HG02840 (cell line): ENCODE measurements at regions not wholly inside any gene's neighbourhood (a gene's known extent, or its start where the extent isn't known, plus 50 kb on each side); places are given as distances from the start of the nearest gene placed in this dataset.
"Not testable (repeated sequence)": the region's sequence is repeated elsewhere in the genome, so short reads cannot be mapped to it uniquely, and the experiment has no call there.

ENCODE experiments used
- ATAC-seq: cut with Tn5 transposase; IDR thresholded peaks from one replicate; pipeline ENCODE4 v1.9.1; 2021; ENCODE audit warnings: mild to moderate bottlenecking, moderate library complexity, moderate number of reproducible peaks; ENCODE audit not compliant: unreplicated experiment, low FRiP score

DNA sequence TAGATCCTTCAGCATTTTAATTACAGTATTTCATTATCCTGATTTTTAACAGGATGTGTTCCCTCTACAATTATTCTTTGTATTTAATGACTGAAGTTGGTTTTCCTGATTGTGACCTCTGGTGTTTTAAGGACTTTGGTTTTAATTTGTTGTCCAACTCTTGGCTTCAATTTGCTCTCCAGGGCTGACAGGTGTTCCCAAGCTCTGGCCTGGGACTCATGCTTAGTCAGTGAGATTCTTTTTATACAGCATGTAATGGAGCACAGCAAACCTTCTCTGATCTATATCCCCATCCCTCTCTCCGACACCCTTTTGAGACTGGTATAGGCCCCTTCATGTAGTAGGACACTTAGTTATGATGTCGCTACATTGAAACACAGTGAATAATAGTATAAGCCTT lies 896.3 kb downstream of the TSN start:
- ATAC-seq: no peak

DNA sequence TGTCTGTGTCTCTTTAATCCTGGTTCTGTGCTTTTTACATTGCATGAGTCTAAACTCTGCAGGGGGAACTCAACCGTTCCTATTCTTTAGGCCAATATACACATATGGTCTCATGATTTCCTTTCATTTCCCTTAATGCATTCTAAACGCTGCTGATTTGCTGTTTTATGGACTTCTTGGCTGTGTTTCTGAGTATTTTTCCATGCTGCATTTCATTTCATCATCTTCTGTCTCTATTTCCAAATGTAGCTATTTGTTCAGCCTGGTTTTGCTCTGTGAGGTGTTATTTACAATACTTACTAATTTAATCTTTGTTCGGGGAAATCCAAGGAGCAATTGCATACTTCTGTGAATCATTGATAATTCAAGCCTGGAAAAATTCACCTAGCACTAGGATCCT lies 897.2 kb downstream of the TSN start:
- ATAC-seq: no peak

DNA sequence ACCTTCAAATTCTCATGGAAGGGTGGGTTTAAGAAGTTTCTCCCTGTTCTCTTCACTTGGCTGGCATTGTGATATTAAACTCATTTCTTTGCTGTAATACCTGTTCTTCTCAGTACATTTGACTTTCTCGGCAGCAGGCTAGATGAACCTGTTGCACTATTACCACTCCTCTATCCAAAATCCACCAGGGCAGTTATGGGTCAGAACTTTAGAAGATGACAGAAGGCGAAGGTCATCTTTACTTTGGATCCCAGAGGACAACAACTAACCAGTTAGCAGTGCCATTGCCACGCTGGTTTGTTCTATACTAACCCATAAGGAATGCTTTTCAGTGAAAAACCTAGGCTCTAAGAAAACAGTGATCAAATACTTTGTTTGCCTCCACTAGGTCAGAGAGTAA lies 901.0 kb downstream of the TSN start:
- no peak for ATAC-seq

DNA sequence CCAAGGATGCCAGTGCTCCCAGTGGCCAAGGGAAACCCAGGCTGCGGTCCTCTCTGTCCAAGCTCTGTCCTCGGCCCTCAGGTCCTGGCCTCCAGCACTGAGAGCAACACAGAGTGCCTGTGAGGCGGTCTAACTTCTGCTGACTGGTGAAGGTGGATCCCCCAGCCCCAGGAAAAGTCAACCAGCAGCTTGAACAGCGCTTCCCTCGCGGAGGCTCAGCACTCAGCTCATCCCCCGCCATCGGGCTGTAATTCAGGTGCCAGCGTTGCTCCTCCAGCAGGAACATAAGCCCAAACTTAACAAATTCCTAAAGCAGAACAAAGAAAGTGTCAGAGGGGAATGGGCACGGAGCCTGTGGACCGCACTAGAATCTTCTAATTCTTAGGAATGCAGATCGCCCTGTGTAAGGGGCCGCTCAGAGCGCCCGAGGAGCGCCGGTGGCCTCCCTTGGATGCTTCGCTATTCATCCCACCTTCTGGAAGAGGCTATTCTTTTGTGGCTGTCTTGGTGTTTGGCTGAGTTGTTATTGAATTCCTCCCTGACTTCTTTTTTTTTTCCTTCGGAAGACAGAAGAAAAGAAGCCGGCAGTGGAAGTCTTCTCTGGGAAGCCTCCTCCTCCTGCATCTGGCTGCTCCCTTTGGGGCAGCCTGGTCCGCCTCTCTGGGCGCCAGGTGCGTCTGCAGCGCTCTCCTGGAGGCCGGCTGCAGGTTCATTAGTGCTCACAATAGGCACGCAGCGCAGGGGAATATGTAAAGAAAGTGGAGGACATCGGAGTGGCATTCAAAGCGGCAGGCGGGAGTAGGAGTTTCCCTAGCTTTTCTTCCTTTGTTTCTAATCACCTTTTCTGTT lies 905.6 kb downstream of the TSN start:
- ATAC-seq: no peak

DNA sequence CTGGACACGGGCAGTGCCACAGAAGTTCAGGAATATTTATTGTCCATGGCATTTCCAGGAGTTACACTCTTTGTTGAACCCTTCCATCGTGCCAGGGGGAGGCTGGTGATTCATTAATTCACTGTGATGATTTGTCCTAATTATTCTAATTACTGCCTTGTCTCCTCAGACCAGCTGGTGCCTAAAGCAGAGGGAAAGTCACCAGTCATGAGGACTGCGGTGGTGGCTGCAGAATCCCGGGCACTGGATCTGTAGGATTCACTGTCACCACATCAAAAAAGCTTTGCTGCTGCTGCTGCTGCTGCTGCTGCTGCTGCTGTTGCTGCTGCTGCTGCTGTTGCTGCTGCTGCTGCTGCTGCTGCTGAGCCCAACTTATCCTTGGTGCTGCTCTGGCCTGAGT lies 908.2 kb downstream of the TSN start:
- no peak for ATAC-seq

- ATAC-seq: no peak
Observed at GRCh38 chr2:122669627-122670026, 914.2 kb downstream of the TSN start.

DNA sequence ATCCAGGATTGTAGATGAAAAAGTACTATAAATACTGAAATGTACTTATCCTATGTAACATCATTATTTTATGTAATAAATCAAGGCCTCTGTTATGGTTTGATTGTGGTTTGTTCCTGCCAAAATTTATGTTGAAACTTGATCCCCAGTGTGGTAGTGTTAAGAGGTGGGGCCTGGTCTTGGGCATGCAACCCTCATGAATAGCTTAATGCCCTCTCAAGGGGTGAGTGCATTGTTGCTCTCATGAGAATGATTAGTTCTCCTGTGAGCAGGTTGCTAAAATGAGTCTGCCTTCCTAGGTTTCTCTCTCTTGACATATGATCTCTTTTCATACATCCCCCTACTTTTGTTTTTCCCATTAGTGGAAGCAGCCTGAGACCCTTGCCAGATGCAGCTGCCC lies 915.4 kb downstream of the TSN start:
- no peak for ATAC-seq

- no peak for ATAC-seq
Observed at GRCh38 chr2:122680662-122681061, 925.2 kb downstream of the TSN start.

DNA sequence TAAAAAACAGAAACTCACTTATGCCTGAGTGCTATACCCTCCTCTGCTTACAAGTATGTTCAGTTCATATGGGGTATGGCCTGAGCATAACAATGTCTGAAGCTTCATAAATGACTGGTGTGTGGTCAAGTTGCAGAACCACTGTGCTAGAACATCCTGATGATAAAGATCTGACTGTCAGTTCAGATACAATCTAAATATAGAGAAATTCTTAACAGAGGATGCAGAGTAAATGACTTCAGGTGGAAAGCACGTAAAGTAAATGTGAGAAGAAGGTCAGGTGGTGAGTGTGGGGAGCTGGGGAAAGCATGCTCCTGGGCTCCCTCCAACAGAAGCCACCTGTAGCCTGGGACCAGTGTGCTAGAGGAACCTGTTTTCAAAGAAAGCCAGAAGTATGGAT lies 926.2 kb downstream of the TSN start:
- ATAC-seq: no peak

GRCh38 chr2:122682356-122682755 lies 926.9 kb downstream of the TSN start:
- no peak for ATAC-seq

GRCh38 chr2:122683018-122683417 lies 927.6 kb downstream of the TSN start:
- ATAC-seq: no peak

- no peak for ATAC-seq
Observed at GRCh38 chr2:122692400-122693083, 937.1 kb downstream of the TSN start.

- ATAC-seq: no peak
Observed at GRCh38 chr2:122697415-122697814, 942.0 kb downstream of the TSN start.

DNA sequence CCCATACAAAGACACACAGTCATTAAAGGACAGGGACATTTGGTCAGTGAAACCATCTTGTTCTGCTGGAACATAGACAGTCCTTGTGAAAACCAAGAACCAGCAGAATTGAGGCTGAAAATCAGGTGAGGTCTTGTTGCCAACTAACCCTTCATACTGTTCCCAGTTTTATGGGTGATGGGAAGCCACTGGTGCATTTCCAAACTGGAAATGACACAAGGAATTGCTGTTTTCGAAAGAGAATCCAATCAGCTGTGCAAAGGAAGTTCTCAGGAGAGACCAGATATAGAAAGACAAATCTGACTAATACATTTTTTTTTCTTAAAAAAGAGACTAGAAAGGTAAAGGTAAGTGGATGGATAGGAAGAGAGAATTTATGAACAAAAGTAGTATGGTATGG lies 948.2 kb downstream of the TSN start:
- ATAC-seq: no peak

DNA sequence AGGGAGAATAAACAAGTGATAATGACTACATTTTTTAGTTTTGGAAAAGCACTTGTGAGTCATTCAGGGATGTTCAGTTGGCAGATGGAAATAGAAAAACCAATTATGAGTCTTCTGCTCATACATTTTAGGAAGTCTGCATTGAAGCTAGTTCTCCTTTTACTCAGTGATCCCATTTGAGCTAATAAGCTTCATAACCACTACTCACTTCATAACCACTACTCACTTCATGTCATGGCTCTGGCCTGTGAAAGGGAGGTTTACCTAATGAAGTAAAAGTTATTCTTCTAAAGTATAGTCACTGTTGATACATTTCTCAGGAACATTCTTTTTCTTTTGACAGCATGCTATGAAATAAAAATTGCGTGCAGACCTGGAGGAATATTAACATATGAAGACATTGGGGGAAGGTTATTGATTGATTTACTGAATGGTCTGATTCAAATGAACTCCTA lies 948.7 kb downstream of the TSN start:
- peak; percentile 72 for ATAC-seq

- no peak for ATAC-seq
Observed at GRCh38 chr2:122705746-122706145, 950.3 kb downstream of the TSN start.

- no peak for ATAC-seq
Observed at GRCh38 chr2:122706757-122707223, 951.3 kb downstream of the TSN start.

GRCh38 chr2:122707224-122707824 lies 951.9 kb downstream of the TSN start:
- peak; percentile 47 for ATAC-seq

GRCh38 chr2:122710049-122710448 lies 954.6 kb downstream of the TSN start:
- no peak for ATAC-seq

DNA sequence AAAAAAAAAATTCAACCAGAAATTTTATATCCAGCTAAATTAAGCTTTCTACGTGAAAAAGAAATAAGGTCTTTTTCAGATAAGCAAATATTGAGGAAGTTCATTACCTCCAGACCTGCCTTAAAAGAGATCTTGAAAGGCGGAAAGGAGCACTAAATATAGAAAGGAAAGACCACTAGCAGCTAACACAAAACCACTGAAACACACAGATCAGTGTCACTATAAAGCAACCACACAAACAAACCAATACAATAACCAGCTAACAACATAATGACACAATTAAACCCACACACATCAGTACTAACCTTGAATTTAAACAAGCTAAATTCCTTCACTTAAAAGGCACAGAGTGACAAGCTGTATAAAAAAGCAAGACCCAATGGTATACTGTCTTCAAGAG lies 958.3 kb downstream of the TSN start:
- ATAC-seq: no peak

GRCh38 chr2:122720822-122721221 lies 965.4 kb downstream of the TSN start:
- ATAC-seq: not testable (repeated sequence)
